ENCODE measurements at regions not wholly inside any gene's neighbourhood (a gene's known extent, or its start where the extent isn't known, plus 50 kb on each side); places are given as distances from the start of the nearest gene placed in this dataset.

- no peak for DNase-seq (ENCODE audit: low read depth in 2 of 2)
Observed at GRCh38 chr10:28962768-28963167, 285.4 kb downstream of the BAMBI start.

GRCh38 chr10:28963539-28964221 lies 286.4 kb downstream of the BAMBI start:
- no peak for DNase-seq (ENCODE audit: low read depth in 2 of 2)

- DNase-seq (ENCODE audit: low read depth in 2 of 2) = no peak
Observed at GRCh38 chr10:28965937-28966336, 288.6 kb downstream of the BAMBI start.

GRCh38 chr10:28967031-28967430 lies 289.7 kb downstream of the BAMBI start:
- no peak for DNase-seq (ENCODE audit: low read depth in 2 of 2)

GRCh38 chr10:28969413-28969812 lies 292.1 kb downstream of the BAMBI start:
- no peak for DNase-seq (ENCODE audit: low read depth in 2 of 2)

GRCh38 chr10:28970231-28970630 lies 292.9 kb downstream of the BAMBI start:
- DNase-seq (ENCODE audit: low read depth in 2 of 2) = no peak

- no peak for DNase-seq (ENCODE audit: low read depth in 2 of 2)
Observed at GRCh38 chr10:28971255-28971654, 293.9 kb downstream of the BAMBI start.

GRCh38 chr10:28971764-28972163 lies 294.4 kb downstream of the BAMBI start:
- DNase-seq (ENCODE audit: low read depth in 2 of 2) = no peak

- no peak for DNase-seq (ENCODE audit: low read depth in 2 of 2)
Observed at GRCh38 chr10:28973309-28973972, 296.1 kb downstream of the BAMBI start.

GRCh38 chr10:28975891-28976531 lies 298.7 kb downstream of the BAMBI start:
- DNase-seq (ENCODE audit: low read depth in 2 of 2) = no peak

- no peak for DNase-seq (ENCODE audit: low read depth in 2 of 2)
Observed at GRCh38 chr10:28977518-28977917, 300.2 kb downstream of the BAMBI start.

GRCh38 chr10:28980264-28980663 lies 302.9 kb downstream of the BAMBI start:
- DNase-seq (ENCODE audit: low read depth in 2 of 2) = no peak

- DNase-seq (ENCODE audit: low read depth in 2 of 2) = no peak
Observed at GRCh38 chr10:28981007-28981406, 303.7 kb downstream of the BAMBI start.

- DNase-seq (ENCODE audit: low read depth in 2 of 2) = no peak
Observed at GRCh38 chr10:28982974-28983373, 305.7 kb downstream of the BAMBI start.

- no peak for DNase-seq (ENCODE audit: low read depth in 2 of 2)
Observed at GRCh38 chr10:28983799-28984198, 305.1 kb upstream of the LYZL1 start.

GRCh38 chr10:28984431-28984830 lies 304.4 kb upstream of the LYZL1 start:
- DNase-seq (ENCODE audit: low read depth in 2 of 2) = peak; percentile 70 to 71

- DNase-seq (ENCODE audit: low read depth in 2 of 2) = no peak
Observed at GRCh38 chr10:28985137-28985885, 303.6 kb upstream of the LYZL1 start.

GRCh38 chr10:28986117-28986792 lies 302.6 kb upstream of the LYZL1 start:
- DNase-seq (ENCODE audit: low read depth in 2 of 2) = no peak

- DNase-seq (ENCODE audit: low read depth in 2 of 2) = no peak
Observed at GRCh38 chr10:28986856-28987255, 302.0 kb upstream of the LYZL1 start.

GRCh38 chr10:28987555-28988320 lies 301.1 kb upstream of the LYZL1 start:
- DNase-seq (ENCODE audit: low read depth in 2 of 2) = no peak

- DNase-seq (ENCODE audit: low read depth in 2 of 2) = no peak
Observed at GRCh38 chr10:28988980-28989379, 299.9 kb upstream of the LYZL1 start.
